ENCODE measurements at regions not wholly inside any gene's neighbourhood (a gene's known extent, or its start where the extent isn't known, plus 50 kb on each side); places are given as distances from the start of the nearest gene placed in this dataset.
"Not testable (repeated sequence)": the region's sequence is repeated elsewhere in the genome, so short reads cannot be mapped to it uniquely, and the experiment has no call there.

GRCh38 chr5:119694284-119694683 is 64.9 kb downstream of the FAM170A start:
- peak; percentile 11 for DNase-seq (ENCODE audit: low read depth)
- no peak overlapping the region for H3K4me3 ChIP-seq (ENCODE audit: low read depth, low read length)
- no peak for TF ChIP-seq MYC (IDR thresholded peaks at IDR 0.05; ENCODE audit: low read depth, low read length)
- TF ChIP-seq CTCF (IDR thresholded peaks at IDR 0.05; ENCODE audit: low read depth, low read length), result no peak
- TF ChIP-seq, protein P1, sequence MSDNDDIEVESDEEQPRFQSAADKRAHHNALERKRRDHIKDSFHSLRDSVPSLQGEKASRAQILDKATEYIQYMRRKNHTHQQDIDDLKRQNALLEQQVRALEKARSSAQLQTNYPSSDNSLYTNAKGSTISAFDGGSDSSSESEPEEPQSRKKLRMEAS (IDR thresholded peaks at IDR 0.05; ENCODE audit: low read depth, low read length), result no peak
- no peak for TF ChIP-seq POLR2A (IDR thresholded peaks at IDR 0.05; ENCODE audit: extremely low read depth, insufficient read length)

DNA sequence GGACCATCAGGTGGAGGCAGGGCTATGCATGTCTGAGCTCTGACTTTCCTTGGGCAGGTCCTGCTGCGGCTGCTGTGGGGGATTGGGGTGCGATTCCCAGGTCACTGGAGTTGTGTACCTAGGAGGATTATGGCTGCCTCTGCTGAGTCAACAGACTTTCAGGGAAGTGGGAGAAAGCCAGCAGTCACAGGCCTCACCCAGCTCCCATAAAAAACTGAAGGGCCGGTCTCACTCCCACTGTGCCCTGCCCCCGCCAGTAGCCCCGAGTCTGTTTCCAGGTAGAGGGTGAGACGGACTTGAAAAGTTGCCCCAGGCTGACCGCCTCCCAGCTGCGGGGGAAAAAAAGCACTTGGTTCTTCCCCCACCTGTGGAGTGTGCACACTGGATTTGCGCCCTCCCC is 76.7 kb downstream of the FAM170A start:
- TF ChIP-seq MYC (IDR thresholded peaks at IDR 0.05; ENCODE audit: low read depth, low read length) (no peak), CTCF (IDR thresholded peaks at IDR 0.05; ENCODE audit: low read depth, low read length) (no peak), POLR2A (IDR thresholded peaks at IDR 0.05; ENCODE audit: extremely low read depth, insufficient read length) (no peak)
- TF ChIP-seq, protein P1 (IDR thresholded peaks at IDR 0.05; ENCODE audit: low read depth, low read length), result no peak
- H3K4me3 ChIP-seq (ENCODE audit: low read depth, low read length), result no peak overlapping the region
- no peak for DNase-seq (ENCODE audit: low read depth)

DNA sequence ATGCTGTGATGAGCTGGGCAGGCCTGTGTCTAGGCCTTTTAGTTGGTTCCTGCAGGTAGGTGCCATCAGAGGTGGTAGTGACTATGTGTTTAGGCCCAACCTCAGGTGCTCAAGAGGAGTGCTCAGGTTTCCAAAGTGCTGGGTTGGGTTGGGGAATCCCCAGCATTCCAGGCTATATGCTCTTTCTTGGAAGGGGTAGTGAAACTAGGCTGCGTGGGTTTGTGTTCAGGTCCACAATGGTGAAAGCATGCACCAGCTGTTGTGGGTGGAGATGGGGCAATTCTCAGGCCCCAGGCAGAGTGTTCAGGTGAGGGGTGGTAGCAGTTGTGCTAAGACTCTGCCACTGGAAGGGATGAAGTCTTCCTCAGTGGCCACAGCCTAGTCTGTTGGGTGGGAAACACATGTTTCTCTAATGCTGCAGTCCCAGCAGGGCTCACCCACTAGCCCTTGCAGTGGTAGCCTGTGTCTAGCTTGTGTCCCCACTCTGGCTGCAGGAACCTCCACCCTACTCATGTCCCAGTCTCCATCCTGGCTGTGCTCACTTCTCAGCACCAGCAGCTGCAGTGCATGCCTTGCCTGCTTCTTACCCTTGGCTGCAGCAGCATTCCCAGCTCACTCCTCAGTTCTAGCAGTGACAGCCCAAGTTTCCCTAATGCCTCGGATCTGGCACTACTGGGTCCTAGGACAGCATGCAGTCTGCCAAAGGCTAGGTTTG is 78.9 kb downstream of the FAM170A start:
- no peak overlapping the region for H3K4me3 ChIP-seq (ENCODE audit: low read depth, low read length)
- TF ChIP-seq CTCF (IDR thresholded peaks at IDR 0.05; ENCODE audit: low read depth, low read length), result no peak
- TF ChIP-seq, protein P1 (IDR thresholded peaks at IDR 0.05; ENCODE audit: low read depth, low read length), result no peak
- TF ChIP-seq MYC (IDR thresholded peaks at IDR 0.05; ENCODE audit: low read depth, low read length), result no peak
- no peak for TF ChIP-seq POLR2A (IDR thresholded peaks at IDR 0.05; ENCODE audit: extremely low read depth, insufficient read length)
- DNase-seq (ENCODE audit: low read depth), result no peak

GRCh38 chr5:119721775-119722174 is 92.4 kb downstream of the FAM170A start:
- H3K4me3 ChIP-seq (ENCODE audit: low read depth, low read length), result no peak overlapping the region
- TF ChIP-seq POLR2A (IDR thresholded peaks at IDR 0.05; ENCODE audit: extremely low read depth, insufficient read length), result no peak
- DNase-seq (ENCODE audit: low read depth), result no peak

GRCh38 chr5:119725291-119725690 is 95.9 kb downstream of the FAM170A start:
- not testable (repeated sequence) for DNase-seq (ENCODE audit: low read depth); H3K4me3 ChIP-seq (ENCODE audit: low read depth, low read length)

- TF ChIP-seq CTCF (IDR thresholded peaks at IDR 0.05; ENCODE audit: low read depth, low read length), result no peak
- TF ChIP-seq, protein P1 (IDR thresholded peaks at IDR 0.05; ENCODE audit: low read depth, low read length), result no peak
- TF ChIP-seq POLR2A (IDR thresholded peaks at IDR 0.05; ENCODE audit: extremely low read depth, insufficient read length), result no peak
- TF ChIP-seq MYC (IDR thresholded peaks at IDR 0.05; ENCODE audit: low read depth, low read length), result no peak
- DNase-seq (ENCODE audit: low read depth), result no peak
- H3K4me3 ChIP-seq (ENCODE audit: low read depth, low read length), result no peak overlapping the region
Measured at GRCh38 chr5:119726544-119726943, 97.2 kb downstream of the FAM170A start.

DNA sequence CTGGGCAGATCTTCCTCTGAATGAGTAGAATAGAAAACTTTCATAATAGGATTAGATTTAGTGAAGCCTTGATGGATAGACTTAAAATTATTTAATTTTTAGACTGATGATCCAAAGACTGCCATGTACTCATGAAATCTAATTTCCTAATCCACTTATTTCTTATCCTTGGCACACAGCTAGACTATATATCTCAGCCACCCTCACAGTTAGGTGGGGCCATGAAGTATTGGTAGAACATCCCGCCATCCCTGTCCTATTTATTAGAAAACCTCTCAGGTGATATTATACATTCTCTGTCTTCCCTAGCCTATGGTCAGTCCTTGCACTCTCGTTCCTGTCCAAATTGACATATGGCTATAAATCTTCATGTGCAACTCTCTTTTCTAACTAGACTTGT is 110.9 kb downstream of the FAM170A start:
- TF ChIP-seq POLR2A (IDR thresholded peaks at IDR 0.05; ENCODE audit: extremely low read depth, insufficient read length), result no peak
- TF ChIP-seq, protein P1 (IDR thresholded peaks at IDR 0.05; ENCODE audit: low read depth, low read length), result no peak
- no peak for TF ChIP-seq MYC (IDR thresholded peaks at IDR 0.05; ENCODE audit: low read depth, low read length)
- TF ChIP-seq CTCF (IDR thresholded peaks at IDR 0.05; ENCODE audit: low read depth, low read length), result no peak
- H3K4me3 ChIP-seq (ENCODE audit: low read depth, low read length), result no peak overlapping the region
- DNase-seq (ENCODE audit: low read depth), result no peak

Data from NB4 (cell line).